BLaER1 (cell line): ENCODE measurements at regions not wholly inside any gene's neighbourhood (a gene's known extent, or its start where the extent isn't known, plus 50 kb on each side); places are given as distances from the start of the nearest gene placed in this dataset.

Experiments used
- H3K27ac ChIP-seq: shearing (Covaris generic); formaldehyde crosslinking; 2 replicates; pipeline ENCODE4 v1.8.1; 2022
- H3K27me3 ChIP-seq: shearing (Covaris generic); formaldehyde crosslinking; 2 replicates; pipeline ENCODE4 v1.8.1; 2022
- H3K36me3 ChIP-seq: shearing (Covaris generic); formaldehyde crosslinking; 2 replicates; pipeline ENCODE4 v1.8.1; 2022
- H3K4me1 ChIP-seq: shearing (Covaris generic); formaldehyde crosslinking; 2 replicates; pipeline ENCODE4 v1.8.1; 2022
- H3K4me2 ChIP-seq: shearing (Covaris generic); formaldehyde crosslinking; 2 replicates; pipeline ENCODE4 v1.8.1; 2022
- H3K4me3 ChIP-seq: shearing (Covaris generic); formaldehyde crosslinking; 2 replicates; pipeline ENCODE4 v1.8.1; 2022
- H3K9ac ChIP-seq: shearing (Covaris generic); formaldehyde crosslinking; 2 replicates; pipeline ENCODE4 v1.8.1; 2022
- H3K9me3 ChIP-seq: shearing (Covaris generic); formaldehyde crosslinking; 2 replicates; pipeline ENCODE4 v1.8.1; 2022
- H4K20me1 ChIP-seq: shearing (Covaris generic); formaldehyde crosslinking; 2 replicates; pipeline ENCODE4 v1.8.1; 2022
- Cebpa-rat ChIP-seq: shearing (Covaris generic); IDR thresholded peaks from 2 replicates; pipeline ENCODE4 v1.8.1; 2022

- no peak overlapping the region for H3K4me2 ChIP-seq
- TF ChIP-seq Cebpa-rat = no peak
- H3K4me3 ChIP-seq = no peak overlapping the region
- H3K36me3 ChIP-seq = no peaks in the 10 kb centered on the region
- no peak overlapping the region for H3K27ac ChIP-seq
- H3K9ac ChIP-seq = no peak overlapping the region
- H3K4me1 ChIP-seq = no peaks in the 10 kb centered on the region
- H4K20me1 ChIP-seq = no peaks in the 10 kb centered on the region
- peaks cover 5% of the 10 kb centered on the region; the same call in 1 of the 2 replicates for H3K9me3 ChIP-seq
- no peaks in the 10 kb centered on the region for H3K27me3 ChIP-seq
These were observed 104.1 kb upstream of the FERD3L start for GRCh38 chr7:19249281-19249680.

- Histone ChIP-seq H3K4me1 (no peaks in the 10 kb centered on the region), H3K27me3 (no peaks in the 10 kb centered on the region), H3K9ac (no peak overlapping the region), H4K20me1 (no peaks in the 10 kb centered on the region), H3K36me3 (no peaks in the 10 kb centered on the region), H3K27ac (no peak overlapping the region), H3K4me3 (no peak overlapping the region), H3K9me3 (peaks cover 5% of the 10 kb centered on the region; the same call in 1 of the 2 replicates), H3K4me2 (no peak overlapping the region)
- TF ChIP-seq Cebpa-rat = no peak
These were observed 103.5 kb upstream of the FERD3L start for GRCh38 chr7:19248681-19249080.

GRCh38 chr7:19248115-19248514, 102.9 kb upstream of the FERD3L start:
- Histone ChIP-seq H3K9me3 (peaks cover 5% of the 10 kb centered on the region; the same call in 1 of the 2 replicates), H3K4me1 (no peaks in the 10 kb centered on the region), H3K9ac (no peak overlapping the region), H3K4me3 (no peak overlapping the region), H3K27ac (no peak overlapping the region), H4K20me1 (no peaks in the 10 kb centered on the region), H3K36me3 (no peaks in the 10 kb centered on the region), H3K27me3 (no peaks in the 10 kb centered on the region), H3K4me2 (no peak overlapping the region)
- no peak for TF ChIP-seq Cebpa-rat

GRCh38 chr7:19247017-19247416, 101.8 kb upstream of the FERD3L start:
- no peak overlapping the region for H3K27ac ChIP-seq
- H3K9me3 ChIP-seq = peaks cover 5% of the 10 kb centered on the region; the same call in 1 of the 2 replicates
- H3K4me2 ChIP-seq = no peak overlapping the region
- H3K4me1 ChIP-seq = no peaks in the 10 kb centered on the region
- H3K9ac ChIP-seq = no peak overlapping the region
- H3K4me3 ChIP-seq = no peak overlapping the region
- no peaks in the 10 kb centered on the region for H4K20me1 ChIP-seq
- TF ChIP-seq Cebpa-rat = no peak
- H3K36me3 ChIP-seq = no peaks in the 10 kb centered on the region
- H3K27me3 ChIP-seq = no peaks in the 10 kb centered on the region

GRCh38 chr7:19242246-19242645, 97.0 kb upstream of the FERD3L start:
- Histone ChIP-seq H4K20me1 (no peaks in the 10 kb centered on the region), H3K9me3 (peaks cover 11% of the 10 kb centered on the region; the same call in 1 of the 2 replicates), H3K4me1 (peaks cover 13% of the 10 kb centered on the region), H3K27ac (no peak overlapping the region), H3K27me3 (no peaks in the 10 kb centered on the region), H3K4me2 (no peak overlapping the region), H3K36me3 (no peaks in the 10 kb centered on the region), H3K4me3 (no peak overlapping the region), H3K9ac (no peak overlapping the region)
- TF ChIP-seq Cebpa-rat = no peak

GRCh38 chr7:19239951-19240350, 94.7 kb upstream of the FERD3L start:
- H3K9ac ChIP-seq = no peak overlapping the region
- H3K4me2 ChIP-seq = peak overlapping the region; percentile 66
- 0 out of 2 replicates have a peak, but pooled peaks cover 6% of the 10 kb centered on the region for H3K9me3 ChIP-seq
- H3K4me1 ChIP-seq = peaks cover 13% of the 10 kb centered on the region
- TF ChIP-seq Cebpa-rat = no peak
- no peak overlapping the region for H3K27ac ChIP-seq
- no peaks in the 10 kb centered on the region for H4K20me1 ChIP-seq
- no peak overlapping the region for H3K4me3 ChIP-seq
- H3K36me3 ChIP-seq = no peaks in the 10 kb centered on the region
- no peaks in the 10 kb centered on the region for H3K27me3 ChIP-seq

- Histone ChIP-seq H3K4me2 (no peak overlapping the region), H3K9me3 (0 out of 2 replicates have a peak, but pooled peaks cover 4% of the 10 kb centered on the region), H3K4me1 (peaks cover 13% of the 10 kb centered on the region), H3K36me3 (no peaks in the 10 kb centered on the region), H3K27ac (no peak overlapping the region), H3K9ac (no peak overlapping the region), H3K27me3 (no peaks in the 10 kb centered on the region), H4K20me1 (no peaks in the 10 kb centered on the region), H3K4me3 (no peak overlapping the region)
- no peak for TF ChIP-seq Cebpa-rat
These were observed 90.5 kb upstream of the FERD3L start for GRCh38 chr7:19235680-19236079.

- no peak for TF ChIP-seq Cebpa-rat
- no peak overlapping the region for H3K9ac ChIP-seq
- H3K4me3 ChIP-seq = no peak overlapping the region
These were observed 79.7 kb upstream of the FERD3L start for GRCh38 chr7:19224951-19225350.

GRCh38 chr7:19215412-19215811, 70.2 kb upstream of the FERD3L start:
- Histone ChIP-seq H3K27ac (no peak overlapping the region), H3K4me3 (no peak overlapping the region), H4K20me1 (no peaks in the 10 kb centered on the region), H3K36me3 (no peaks in the 10 kb centered on the region), H3K9me3 (no peaks in the 10 kb centered on the region), H3K4me1 (no peaks in the 10 kb centered on the region), H3K9ac (no peak overlapping the region), H3K27me3 (no peaks in the 10 kb centered on the region), H3K4me2 (no peak overlapping the region)
- no peak for TF ChIP-seq Cebpa-rat

More at GRCh38 chr7:19224951-19225350, 79.7 kb upstream of the FERD3L start:
- Histone ChIP-seq H3K4me1 (no peaks in the 10 kb centered on the region), H3K9me3 (0 out of 2 replicates have a peak, but pooled peaks cover 5% of the 10 kb centered on the region), H3K27me3 (no peaks in the 10 kb centered on the region), H3K4me2 (no peak overlapping the region), H3K36me3 (no peaks in the 10 kb centered on the region), H3K27ac (no peak overlapping the region), H4K20me1 (no peaks in the 10 kb centered on the region)

- Histone ChIP-seq H3K27me3 (no peaks in the 10 kb centered on the region), H3K4me3 (no peak overlapping the region), H4K20me1 (no peaks in the 10 kb centered on the region), H3K4me1 (no peaks in the 10 kb centered on the region), H3K36me3 (no peaks in the 10 kb centered on the region), H3K4me2 (no peak overlapping the region), H3K9me3 (no peaks in the 10 kb centered on the region), H3K27ac (no peak overlapping the region), H3K9ac (no peak overlapping the region)
- TF ChIP-seq Cebpa-rat = no peak
These were observed 68.5 kb upstream of the FERD3L start for GRCh38 chr7:19213746-19214145.

- Histone ChIP-seq H3K9me3 (no peaks in the 10 kb centered on the region), H3K4me1 (no peaks in the 10 kb centered on the region), H3K4me3 (no peak overlapping the region), H3K27me3 (no peaks in the 10 kb centered on the region), H3K36me3 (no peaks in the 10 kb centered on the region), H3K4me2 (no peak overlapping the region), H3K9ac (no peak overlapping the region), H4K20me1 (no peaks in the 10 kb centered on the region), H3K27ac (no peak overlapping the region)
- no peak for TF ChIP-seq Cebpa-rat
These were observed 65.7 kb upstream of the FERD3L start for GRCh38 chr7:19210893-19211413.
